ENCODE measurements at regions not wholly inside any gene's neighbourhood (a gene's known extent, or its start where the extent isn't known, plus 50 kb on each side); places are given as distances from the start of the nearest gene placed in this dataset.

DNA sequence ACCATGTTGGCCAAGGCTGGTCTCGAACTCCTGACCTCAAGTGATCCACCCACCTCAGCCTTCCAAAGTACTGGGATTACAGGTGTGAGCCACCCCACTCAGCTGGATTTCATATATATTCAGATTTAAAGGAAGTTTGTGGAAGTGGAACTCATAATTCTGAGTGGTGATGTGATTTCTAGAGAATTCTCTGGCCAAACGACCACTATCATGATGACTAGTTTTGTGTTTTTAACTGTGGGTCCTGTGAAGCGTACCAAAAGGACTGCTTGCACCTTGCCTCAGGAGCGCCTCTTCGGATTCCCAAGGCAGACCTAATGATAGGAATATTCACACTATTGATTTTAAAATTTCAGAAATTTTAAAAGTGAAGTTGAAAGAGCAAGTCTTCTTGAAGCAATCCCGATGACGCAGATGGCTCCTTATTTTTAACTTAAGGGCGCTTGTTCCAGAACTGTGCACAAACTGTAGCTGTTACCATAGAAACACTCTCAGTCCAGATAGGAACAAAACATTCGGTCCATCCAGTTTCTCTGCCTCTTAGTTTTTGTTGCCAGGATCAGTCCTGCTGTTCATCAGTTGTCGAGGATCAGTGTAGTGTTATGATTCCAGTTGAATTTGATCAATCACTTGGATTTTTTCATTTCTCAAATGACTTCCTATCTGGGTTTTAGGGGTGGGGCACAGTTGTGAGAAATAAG, 51.7 kb upstream of the CLCN4 start:
- no peaks in the 10 kb centered on the region for H4K20me1 ChIP-seq (replicated peaks; ENCODE audit: insufficient read depth)
- peaks cover 25% of the 10 kb centered on the region for H3K36me3 Mint-ChIP-seq (ENCODE audit: low read depth)

More for the DNA sequence above, 51.7 kb upstream of the CLCN4 start:
- Histone ChIP-seq H3K79me2 (replicated peaks; ENCODE audit: insufficient read depth) (no peaks in the 10 kb centered on the region), H3K4me3 (no peak overlapping the region), H3K27me3 (ENCODE audit: insufficient read depth) (no peaks in the 10 kb centered on the region), H3K4me2 (no peak overlapping the region), H3K36me3 (ENCODE audit: insufficient read depth) (no peaks in the 10 kb centered on the region), H3K27ac (ENCODE audit: low read depth) (no peak overlapping the region), H3K9me2 (ENCODE audit: insufficient read depth) (no peaks in the 10 kb centered on the region), H2AFZ (no peak overlapping the region), H3F3A (replicated peaks; ENCODE audit: low read depth) (no peaks in the 10 kb centered on the region), H3K4me1 (ENCODE audit: insufficient read depth) (no peaks in the 10 kb centered on the region)
- Mint-ChIP-seq H3K9me3 (no peaks in the 10 kb centered on the region), H3K4me1 (peaks cover 2% of the 10 kb centered on the region; the same call in 1 of the 3 replicates), H3K4me3 (no peak overlapping the region), H3K27me3 (ENCODE audit: insufficient read depth, low read depth, poor library complexity) (peaks cover 3% of the 10 kb centered on the region), H3K27ac (no peak overlapping the region)
- TF ChIP-seq STAT1 (IDR thresholded peaks at IDR 0.05; ENCODE audit: unreplicated experiment), result no peak
- TF ChIP-seq, protein P1, sequence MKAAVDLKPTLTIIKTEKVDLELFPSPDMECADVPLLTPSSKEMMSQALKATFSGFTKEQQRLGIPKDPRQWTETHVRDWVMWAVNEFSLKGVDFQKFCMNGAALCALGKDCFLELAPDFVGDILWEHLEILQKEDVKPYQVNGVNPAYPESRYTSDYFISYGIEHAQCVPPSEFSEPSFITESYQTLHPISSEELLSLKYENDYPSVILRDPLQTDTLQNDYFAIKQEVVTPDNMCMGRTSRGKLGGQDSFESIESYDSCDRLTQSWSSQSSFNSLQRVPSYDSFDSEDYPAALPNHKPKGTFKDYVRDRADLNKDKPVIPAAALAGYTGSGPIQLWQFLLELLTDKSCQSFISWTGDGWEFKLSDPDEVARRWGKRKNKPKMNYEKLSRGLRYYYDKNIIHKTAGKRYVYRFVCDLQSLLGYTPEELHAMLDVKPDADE (IDR thresholded peaks at IDR 0.05), result no peak
- TF ChIP-seq CREB1 (CRISPR knock-in tag; IDR thresholded peaks at IDR 0.05; ENCODE audit: low read depth), result no peak
- TF ChIP-seq JUNB (IDR thresholded peaks at IDR 0.05; ENCODE audit: unreplicated experiment), result no peak
- no peak for TF ChIP-seq ZNF114 (CRISPR knock-in tag; IDR thresholded peaks at IDR 0.05)
- TF ChIP-seq, protein P2, sequence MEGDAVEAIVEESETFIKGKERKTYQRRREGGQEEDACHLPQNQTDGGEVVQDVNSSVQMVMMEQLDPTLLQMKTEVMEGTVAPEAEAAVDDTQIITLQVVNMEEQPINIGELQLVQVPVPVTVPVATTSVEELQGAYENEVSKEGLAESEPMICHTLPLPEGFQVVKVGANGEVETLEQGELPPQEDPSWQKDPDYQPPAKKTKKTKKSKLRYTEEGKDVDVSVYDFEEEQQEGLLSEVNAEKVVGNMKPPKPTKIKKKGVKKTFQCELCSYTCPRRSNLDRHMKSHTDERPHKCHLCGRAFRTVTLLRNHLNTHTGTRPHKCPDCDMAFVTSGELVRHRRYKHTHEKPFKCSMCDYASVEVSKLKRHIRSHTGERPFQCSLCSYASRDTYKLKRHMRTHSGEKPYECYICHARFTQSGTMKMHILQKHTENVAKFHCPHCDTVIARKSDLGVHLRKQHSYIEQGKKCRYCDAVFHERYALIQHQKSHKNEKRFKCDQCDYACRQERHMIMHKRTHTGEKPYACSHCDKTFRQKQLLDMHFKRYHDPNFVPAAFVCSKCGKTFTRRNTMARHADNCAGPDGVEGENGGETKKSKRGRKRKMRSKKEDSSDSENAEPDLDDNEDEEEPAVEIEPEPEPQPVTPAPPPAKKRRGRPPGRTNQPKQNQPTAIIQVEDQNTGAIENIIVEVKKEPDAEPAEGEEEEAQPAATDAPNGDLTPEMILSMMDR (conservative IDR thresholded peaks at IDR 0.05; ENCODE audit: low read depth in 2 of 2), result no peak
- TF ChIP-seq, protein P3, sequence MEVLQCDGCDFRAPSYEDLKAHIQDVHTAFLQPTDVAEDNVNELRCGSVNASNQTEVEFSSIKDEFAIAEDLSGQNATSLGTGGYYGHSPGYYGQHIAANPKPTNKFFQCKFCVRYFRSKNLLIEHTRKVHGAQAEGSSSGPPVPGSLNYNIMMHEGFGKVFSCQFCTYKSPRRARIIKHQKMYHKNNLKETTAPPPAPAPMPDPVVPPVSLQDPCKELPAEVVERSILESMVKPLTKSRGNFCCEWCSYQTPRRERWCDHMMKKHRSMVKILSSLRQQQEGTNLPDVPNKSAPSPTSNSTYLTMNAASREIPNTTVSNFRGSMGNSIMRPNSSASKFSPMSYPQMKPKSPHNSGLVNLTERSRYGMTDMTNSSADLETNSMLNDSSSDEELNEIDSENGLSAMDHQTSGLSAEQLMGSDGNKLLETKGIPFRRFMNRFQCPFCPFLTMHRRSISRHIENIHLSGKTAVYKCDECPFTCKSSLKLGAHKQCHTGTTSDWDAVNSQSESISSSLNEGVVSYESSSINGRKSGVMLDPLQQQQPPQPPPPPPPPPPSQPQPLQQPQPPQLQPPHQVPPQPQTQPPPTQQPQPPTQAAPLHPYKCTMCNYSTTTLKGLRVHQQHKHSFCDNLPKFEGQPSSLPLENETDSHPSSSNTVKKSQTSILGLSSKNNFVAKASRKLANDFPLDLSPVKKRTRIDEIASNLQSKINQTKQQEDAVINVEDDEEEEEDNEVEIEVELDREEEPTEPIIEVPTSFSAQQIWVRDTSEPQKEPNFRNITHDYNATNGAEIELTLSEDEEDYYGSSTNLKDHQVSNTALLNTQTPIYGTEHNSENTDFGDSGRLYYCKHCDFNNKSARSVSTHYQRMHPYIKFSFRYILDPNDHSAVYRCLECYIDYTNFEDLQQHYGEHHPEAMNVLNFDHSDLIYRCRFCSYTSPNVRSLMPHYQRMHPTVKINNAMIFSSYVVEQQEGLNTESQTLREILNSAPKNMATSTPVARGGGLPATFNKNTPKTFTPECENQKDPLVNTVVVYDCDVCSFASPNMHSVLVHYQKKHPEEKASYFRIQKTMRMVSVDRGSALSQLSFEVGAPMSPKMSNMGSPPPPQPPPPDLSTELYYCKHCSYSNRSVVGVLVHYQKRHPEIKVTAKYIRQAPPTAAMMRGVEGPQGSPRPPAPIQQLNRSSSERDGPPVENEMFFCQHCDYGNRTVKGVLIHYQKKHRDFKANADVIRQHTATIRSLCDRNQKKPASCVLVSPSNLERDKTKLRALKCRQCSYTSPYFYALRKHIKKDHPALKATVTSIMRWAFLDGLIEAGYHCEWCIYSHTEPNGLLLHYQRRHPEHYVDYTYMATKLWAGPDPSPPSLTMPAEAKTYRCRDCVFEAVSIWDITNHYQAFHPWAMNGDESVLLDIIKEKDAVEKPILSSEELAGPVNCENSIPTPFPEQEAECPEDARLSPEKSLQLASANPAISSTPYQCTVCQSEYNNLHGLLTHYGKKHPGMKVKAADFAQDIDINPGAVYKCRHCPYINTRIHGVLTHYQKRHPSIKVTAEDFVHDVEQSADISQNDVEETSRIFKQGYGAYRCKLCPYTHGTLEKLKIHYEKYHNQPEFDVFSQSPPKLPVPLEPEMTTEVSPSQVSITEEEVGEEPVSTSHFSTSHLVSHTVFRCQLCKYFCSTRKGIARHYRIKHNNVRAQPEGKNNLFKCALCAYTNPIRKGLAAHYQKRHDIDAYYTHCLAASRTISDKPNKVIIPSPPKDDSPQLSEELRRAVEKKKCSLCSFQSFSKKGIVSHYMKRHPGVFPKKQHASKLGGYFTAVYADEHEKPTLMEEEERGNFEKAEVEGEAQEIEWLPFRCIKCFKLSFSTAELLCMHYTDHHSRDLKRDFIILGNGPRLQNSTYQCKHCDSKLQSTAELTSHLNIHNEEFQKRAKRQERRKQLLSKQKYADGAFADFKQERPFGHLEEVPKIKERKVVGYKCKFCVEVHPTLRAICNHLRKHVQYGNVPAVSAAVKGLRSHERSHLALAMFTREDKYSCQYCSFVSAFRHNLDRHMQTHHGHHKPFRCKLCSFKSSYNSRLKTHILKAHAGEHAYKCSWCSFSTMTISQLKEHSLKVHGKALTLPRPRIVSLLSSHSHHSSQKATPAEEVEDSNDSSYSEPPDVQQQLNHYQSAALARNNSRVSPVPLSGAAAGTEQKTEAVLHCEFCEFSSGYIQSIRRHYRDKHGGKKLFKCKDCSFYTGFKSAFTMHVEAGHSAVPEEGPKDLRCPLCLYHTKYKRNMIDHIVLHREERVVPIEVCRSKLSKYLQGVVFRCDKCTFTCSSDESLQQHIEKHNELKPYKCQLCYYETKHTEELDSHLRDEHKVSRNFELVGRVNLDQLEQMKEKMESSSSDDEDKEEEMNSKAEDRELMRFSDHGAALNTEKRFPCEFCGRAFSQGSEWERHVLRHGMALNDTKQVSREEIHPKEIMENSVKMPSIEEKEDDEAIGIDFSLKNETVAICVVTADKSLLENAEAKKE (CRISPR knock-in tag; IDR thresholded peaks at IDR 0.05), result no peak
- TF ChIP-seq NANOG (IDR thresholded peaks at IDR 0.05; ENCODE audit: borderline replicate concordance), result no peak
- TF ChIP-seq, protein P4, sequence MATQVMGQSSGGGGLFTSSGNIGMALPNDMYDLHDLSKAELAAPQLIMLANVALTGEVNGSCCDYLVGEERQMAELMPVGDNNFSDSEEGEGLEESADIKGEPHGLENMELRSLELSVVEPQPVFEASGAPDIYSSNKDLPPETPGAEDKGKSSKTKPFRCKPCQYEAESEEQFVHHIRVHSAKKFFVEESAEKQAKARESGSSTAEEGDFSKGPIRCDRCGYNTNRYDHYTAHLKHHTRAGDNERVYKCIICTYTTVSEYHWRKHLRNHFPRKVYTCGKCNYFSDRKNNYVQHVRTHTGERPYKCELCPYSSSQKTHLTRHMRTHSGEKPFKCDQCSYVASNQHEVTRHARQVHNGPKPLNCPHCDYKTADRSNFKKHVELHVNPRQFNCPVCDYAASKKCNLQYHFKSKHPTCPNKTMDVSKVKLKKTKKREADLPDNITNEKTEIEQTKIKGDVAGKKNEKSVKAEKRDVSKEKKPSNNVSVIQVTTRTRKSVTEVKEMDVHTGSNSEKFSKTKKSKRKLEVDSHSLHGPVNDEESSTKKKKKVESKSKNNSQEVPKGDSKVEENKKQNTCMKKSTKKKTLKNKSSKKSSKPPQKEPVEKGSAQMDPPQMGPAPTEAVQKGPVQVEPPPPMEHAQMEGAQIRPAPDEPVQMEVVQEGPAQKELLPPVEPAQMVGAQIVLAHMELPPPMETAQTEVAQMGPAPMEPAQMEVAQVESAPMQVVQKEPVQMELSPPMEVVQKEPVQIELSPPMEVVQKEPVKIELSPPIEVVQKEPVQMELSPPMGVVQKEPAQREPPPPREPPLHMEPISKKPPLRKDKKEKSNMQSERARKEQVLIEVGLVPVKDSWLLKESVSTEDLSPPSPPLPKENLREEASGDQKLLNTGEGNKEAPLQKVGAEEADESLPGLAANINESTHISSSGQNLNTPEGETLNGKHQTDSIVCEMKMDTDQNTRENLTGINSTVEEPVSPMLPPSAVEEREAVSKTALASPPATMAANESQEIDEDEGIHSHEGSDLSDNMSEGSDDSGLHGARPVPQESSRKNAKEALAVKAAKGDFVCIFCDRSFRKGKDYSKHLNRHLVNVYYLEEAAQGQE (IDR thresholded peaks at IDR 0.05; ENCODE audit: unreplicated experiment), result no peak
- no peak for TF ChIP-seq POLR2AphosphoS5 (IDR thresholded peaks at IDR 0.05; ENCODE audit: low read depth)
- no peak for TF ChIP-seq EZH2phosphoT487 (IDR thresholded peaks at IDR 0.05; ENCODE audit: unreplicated experiment)
- TF ChIP-seq EZH2 (IDR thresholded peaks at IDR 0.05; ENCODE audit: low read depth, unreplicated experiment), result no peak
- no peak for TF ChIP-seq ZNF331 (CRISPR knock-in tag; IDR thresholded peaks at IDR 0.05; ENCODE audit: low read depth)
- DNase-seq (ENCODE audit: low spot score), result no peak
- no peak for ATAC-seq

Measured in GM23338 (cell line).